GM12878 (cell line): ENCODE measurements at regions not wholly inside any gene's neighbourhood (a gene's known extent, or its start where the extent isn't known, plus 50 kb on each side); places are given as distances from the start of the nearest gene placed in this dataset.
A peak's percentile ranks its signal among the peaks of the same experiment; 100 is the strongest.

Experiments
- ATAC-seq: fragments of 200-7000 bp; cut with Tn5 transposase; 3 replicates; pipeline ENCODE4 v1.9.1; 2020; ENCODE audit warnings: mild to moderate bottlenecking, moderate library complexity
- BruUV-seq: library from RNA; stranded (reverse); fragments of 400-500 nt; replicated peaks from 2 replicates; lab custom pipeline; 2021; lab: Mats Ljungman, UMichigan
- CTCF ChIA-PET: fragments of 300-600 bp; sonication (Branson Sonifier 250); formaldehyde crosslinking; extraction: SDS; loops from one replicate; lab custom pipeline; 2021; ENCODE audit warnings: inconsistent platforms; lab: Yijun Ruan, JAX
- POLR2A ChIA-PET: fragments of 350-600 bp; formaldehyde crosslinking; extraction: SDS; loops from one replicate; lab custom pipeline; 2021; ENCODE audit warnings: inconsistent platforms; lab: Charles Lee
- RAD21 ChIA-PET: fragments of 300-600 bp; sonication (Branson Sonifier 250); formaldehyde crosslinking; loops from one replicate; lab custom pipeline; 2023; ENCODE audit warnings: antibody characterized with exemption; ENCODE audit not compliant: unreplicated experiment; lab: Charles Lee
- SMC1A ChIA-PET: fragments of 300-600 bp; sonication (Branson Sonifier 250); formaldehyde crosslinking; loops from one replicate; lab custom pipeline; 2023; ENCODE audit not compliant: unreplicated experiment, uncharacterized antibody; lab: Charles Lee
- DNase-seq: peaks from one replicate; pipeline ENCODE4 v3.0.0-alpha.2; 2011; ENCODE audit warnings: low read depth, low spot score
- FAIRE-seq: peaks from 3 replicates; lab custom pipeline; 2011; peaks lifted over from hg19 to GRCh38; lab: Jason Lieb, UNC
- H2AFZ ChIP-seq: 2 replicates; pipeline ENCODE4 v1.6.0; 2011; ENCODE audit warnings: low read depth, low read length, control low read depth; ENCODE audit not compliant: control insufficient read depth
- H3K27ac ChIP-seq: 2 replicates; pipeline ENCODE4 v1.5.1; 2011; ENCODE audit warnings: control low read depth; ENCODE audit not compliant: control insufficient read depth, insufficient read depth
- H3K27me3 ChIP-seq, 2 experiments: replicated peaks in 1 of 2; 2 replicates each; pipeline versions ENCODE4 v1.6.0 to v1.6.1; 2011; ENCODE audit warnings: low read length in 1 of 2; ENCODE audit not compliant: control insufficient read depth in 2 of 2, insufficient read depth in 2 of 2
- H3K36me3 ChIP-seq, 2 experiments: 2 replicates each; pipeline ENCODE4 v1.5.1; 2011; ENCODE audit warnings: low read length in 1 of 2; ENCODE audit not compliant: control insufficient read depth in 2 of 2, insufficient read depth in 2 of 2
- H3K4me1 ChIP-seq: 2 replicates; pipeline ENCODE4 v1.6.1; 2011; ENCODE audit warnings: mild to moderate bottlenecking, low read length, moderate library complexity, mixed read lengths; ENCODE audit not compliant: control insufficient read depth, insufficient read depth
- H3K4me2 ChIP-seq: 2 replicates; pipeline ENCODE4 v1.6.0; 2011; ENCODE audit warnings: control low read depth; ENCODE audit not compliant: control insufficient read depth, insufficient read depth
- H3K4me3 ChIP-seq: fragments of 200-600 bp; sonication (generic); 2 replicates; pipeline ENCODE4 v1.5.1; 2016
- H3K79me2 ChIP-seq: 2 replicates; pipeline ENCODE4 v1.6.0; 2011; ENCODE audit warnings: low read length; ENCODE audit not compliant: control insufficient read depth, insufficient read depth
- H3K9ac ChIP-seq: 2 replicates; pipeline ENCODE4 v1.8.0; 2011; ENCODE audit warnings: low read length, control low read depth, mixed read lengths; ENCODE audit not compliant: control insufficient read depth, insufficient read depth
- H3K9me3 ChIP-seq: replicated peaks from 3 replicates; pipeline ENCODE4 v1.5.1; 2011; ENCODE audit warnings: mild to moderate bottlenecking, low read length; ENCODE audit not compliant: control insufficient read depth, insufficient read depth
- H4K20me1 ChIP-seq: 2 replicates; pipeline ENCODE4 v1.6.0; 2011; ENCODE audit not compliant: control insufficient read depth, insufficient read depth
- HDAC6 ChIP-seq: fragments of 200-600 bp; sonication (generic); IDR thresholded peaks from one replicate; pipeline ENCODE4 v1.8.0; 2017; ENCODE audit warnings: antibody characterized with exemption; ENCODE audit not compliant: unreplicated experiment
- JUNB ChIP-seq: IDR thresholded peaks from 2 replicates; pipeline ENCODE4 v1.6.1; 2016; ENCODE audit warnings: antibody characterized with exemption, mild to moderate bottlenecking
- MYC ChIP-seq: IDR thresholded peaks from 2 replicates; pipeline ENCODE4 v1.6.1; 2011; ENCODE audit warnings: mild to moderate bottlenecking, low read length, moderate library complexity, inconsistent platforms; ENCODE audit not compliant: insufficient read depth, insufficient replicate concordance, insufficient read length, severe bottlenecking
- POLR2AphosphoS5 ChIP-seq: IDR thresholded peaks from 2 replicates; pipeline ENCODE4 v1.6.1; 2011; ENCODE audit warnings: mild to moderate bottlenecking, low read length, inconsistent platforms
- RAD51 ChIP-seq: fragments of 450-650 bp; IDR thresholded peaks from 2 replicates; pipeline ENCODE4 v1.6.1; 2016; ENCODE audit warnings: moderate library complexity, mild to moderate bottlenecking, inconsistent platforms
- RBBP5 ChIP-seq: fragments of 200-600 bp; sonication (generic); conservative IDR thresholded peaks from 2 replicates; pipeline ENCODE4 v1.6.1; 2016
- YBX1 ChIP-seq: fragments of 450-650 bp; IDR thresholded peaks from 2 replicates; pipeline ENCODE4 v1.6.1; 2016; ENCODE audit warnings: antibody characterized with exemption
- ZNF274 ChIP-seq: IDR thresholded peaks from one replicate; pipeline ENCODE4 v1.8.0; 2011; ENCODE audit not compliant: insufficient read length, insufficient read depth
- WGBS: methylation state at CpG from one replicate; pipeline ENCODE4 v1.1.6; 2016; ENCODE audit warnings: low lambda C conversion rate; ENCODE audit not compliant: insufficient replicate concordance, insufficient coverage; ENCODE audit errors: missing lambda C conversion rate; 5-methylcytosine and 5-hydroxymethylcytosine counted together
- in situ Hi-C: fragments of 300-500 bp; cut with MboI; formaldehyde crosslinking; loops from 9 replicates; pipeline ENCODE4 v1.14.3; 2018; ENCODE audit warnings: mixed read lengths
- intact Hi-C: fragments of 100-400 bp; cut with micrococcal nuclease; formaldehyde crosslinking; loops from one replicate; pipeline ENCODE4 v1.14.2; 2022; ENCODE audit not compliant: unreplicated experiment
- TF ChIP-seq, protein P1 (sequence below): fragments of 450-650 bp; IDR thresholded peaks from 2 replicates; pipeline ENCODE4 v1.6.1; 2017; ENCODE audit warnings: low read depth, mild to moderate bottlenecking, moderate library complexity

DNA sequence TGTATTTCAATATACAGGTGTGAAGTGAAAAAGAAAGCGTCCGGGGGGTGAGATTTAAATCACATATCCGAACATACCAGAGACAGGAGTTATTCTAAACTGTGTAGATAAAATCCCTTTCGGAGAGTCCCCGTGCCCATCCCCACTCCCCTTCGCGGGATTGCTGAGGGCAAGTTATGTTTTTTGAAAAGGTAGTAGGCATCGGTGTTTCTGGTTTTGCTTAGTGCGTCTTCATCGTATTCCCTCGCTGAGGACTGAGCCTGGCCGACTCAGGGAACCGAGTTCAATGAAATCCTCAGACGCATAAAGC lies 583.4 kb downstream of the ZEB2 start:
- BruUV-seq = no TSS peak
- CTCF ChIA-PET = interaction anchor here (3.5 kb wide), 1 partner anchor 13 kb away, joined by 18 read pairs; no protein-coding TSS in a partner anchor
- no peaks in the 10 kb centered on the region for H3K36me3 ChIP-seq
- no peaks in the 10 kb centered on the region for H4K20me1 ChIP-seq
- H2AFZ ChIP-seq = no peak overlapping the region
- H3K79me2 ChIP-seq = no peaks in the 10 kb centered on the region
- POLR2A ChIA-PET = no interaction called here
- ATAC-seq = no peak
- H3K4me3 ChIP-seq = peak overlapping the region; percentile 34
- SMC1A ChIA-PET = interaction anchor here (1.5 kb wide), 1 partner anchor 16 kb away, joined by 3 read pairs; no protein-coding TSS in a partner anchor
- RAD21 ChIA-PET = interaction anchor here (1.5 kb wide), 1 partner anchor 12 kb away, joined by 8 read pairs; no protein-coding TSS in a partner anchor
- H3K9ac ChIP-seq = no peak overlapping the region
- WGBS = 2% methylated on average over 14 of the region's 14 CpGs
- peak overlapping the region; percentile 87 for H3K4me2 ChIP-seq
- H3K9me3 ChIP-seq = no peaks in the 10 kb centered on the region
- DNase-seq = no peak
- in situ Hi-C loops = no loop called here
- H3K4me1 ChIP-seq = no peaks in the 10 kb centered on the region
- TF ChIP-seq POLR2AphosphoS5 (no peak), ZNF274 (no peak), RBBP5 (no peak), JUNB (no peak), MYC (no peak), HDAC6 (no peak), YBX1 (no peak), RAD51 (no peak)
- TF ChIP-seq, protein P1, sequence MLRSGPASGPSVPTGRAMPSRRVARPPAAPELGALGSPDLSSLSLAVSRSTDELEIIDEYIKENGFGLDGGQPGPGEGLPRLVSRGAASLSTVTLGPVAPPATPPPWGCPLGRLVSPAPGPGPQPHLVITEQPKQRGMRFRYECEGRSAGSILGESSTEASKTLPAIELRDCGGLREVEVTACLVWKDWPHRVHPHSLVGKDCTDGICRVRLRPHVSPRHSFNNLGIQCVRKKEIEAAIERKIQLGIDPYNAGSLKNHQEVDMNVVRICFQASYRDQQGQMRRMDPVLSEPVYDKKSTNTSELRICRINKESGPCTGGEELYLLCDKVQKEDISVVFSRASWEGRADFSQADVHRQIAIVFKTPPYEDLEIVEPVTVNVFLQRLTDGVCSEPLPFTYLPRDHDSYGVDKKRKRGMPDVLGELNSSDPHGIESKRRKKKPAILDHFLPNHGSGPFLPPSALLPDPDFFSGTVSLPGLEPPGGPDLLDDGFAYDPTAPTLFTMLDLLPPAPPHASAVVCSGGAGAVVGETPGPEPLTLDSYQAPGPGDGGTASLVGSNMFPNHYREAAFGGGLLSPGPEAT = no peak
- TF ChIP-seq, all 136 proteins: peak for 0
- no peak for FAIRE-seq
- intact Hi-C loops = no loop called here
- Histone ChIP-seq H3K27me3 (peaks cover 0 to 14% of the 10 kb centered on the region in 2 experiments), H3K27ac (no peak overlapping the region)
